NCI-H446 (cell line): ENCODE measurements at regions not wholly inside any gene's neighbourhood (a gene's known extent, or its start where the extent isn't known, plus 50 kb on each side); places are given as distances from the start of the nearest gene placed in this dataset.

ENCODE experiments used
- DNase-seq, 2 experiments: peaks; one replicate each; lab custom pipeline; 2025; lab: John Stamatoyannopoulos, UW

DNA sequence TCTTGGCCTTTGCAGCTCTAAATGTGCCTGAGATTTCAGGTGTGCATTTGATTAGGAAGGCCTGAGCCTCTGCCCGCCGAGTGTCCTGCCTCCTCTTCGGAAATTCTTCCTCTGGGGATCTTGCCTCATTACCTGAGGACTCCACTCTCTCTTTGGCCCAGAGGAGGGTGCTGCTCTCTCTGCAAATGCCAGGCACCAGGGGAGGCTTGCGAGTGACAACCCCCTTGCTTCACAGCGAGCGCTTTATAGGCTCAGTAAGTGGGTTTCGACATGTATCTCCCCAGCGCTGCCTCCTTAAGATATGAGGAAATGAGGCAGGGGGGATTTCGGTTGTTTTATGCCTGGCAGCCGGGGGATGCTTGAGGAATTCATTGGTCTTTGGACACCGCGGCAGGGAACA, 423.9 kb downstream of the GLRX3 start:
- no peak for DNase-seq

GRCh38 chr10:130560573-130560972, 424.4 kb downstream of the GLRX3 start:
- no peak for DNase-seq

- no peak for DNase-seq
Observed at GRCh38 chr10:130561681-130562080, 425.5 kb downstream of the GLRX3 start.

GRCh38 chr10:130567011-130567410, 430.8 kb downstream of the GLRX3 start:
- no peak for DNase-seq

- no peak for DNase-seq
Observed at GRCh38 chr10:130567436-130567835, 431.2 kb downstream of the GLRX3 start.

DNA sequence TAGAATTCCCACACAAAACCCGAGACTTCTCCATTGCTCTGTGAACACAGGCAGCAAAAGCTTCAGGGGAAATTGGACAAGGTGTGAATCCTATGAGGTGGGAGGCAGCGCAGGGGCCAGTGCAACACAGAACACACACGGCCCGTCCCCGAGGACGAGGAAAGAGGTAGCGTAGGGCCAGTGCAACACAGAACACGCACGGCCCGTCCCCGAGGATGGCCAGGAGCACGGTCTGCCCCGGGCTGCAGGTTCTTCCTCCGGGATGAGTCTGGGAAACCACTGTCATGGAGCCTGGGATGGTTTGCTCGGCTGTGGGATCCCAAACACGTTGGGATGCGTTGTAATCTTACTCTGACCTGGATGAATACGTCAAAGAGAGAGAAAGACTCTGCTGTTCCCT, 432.1 kb downstream of the GLRX3 start:
- no peak for DNase-seq

DNA sequence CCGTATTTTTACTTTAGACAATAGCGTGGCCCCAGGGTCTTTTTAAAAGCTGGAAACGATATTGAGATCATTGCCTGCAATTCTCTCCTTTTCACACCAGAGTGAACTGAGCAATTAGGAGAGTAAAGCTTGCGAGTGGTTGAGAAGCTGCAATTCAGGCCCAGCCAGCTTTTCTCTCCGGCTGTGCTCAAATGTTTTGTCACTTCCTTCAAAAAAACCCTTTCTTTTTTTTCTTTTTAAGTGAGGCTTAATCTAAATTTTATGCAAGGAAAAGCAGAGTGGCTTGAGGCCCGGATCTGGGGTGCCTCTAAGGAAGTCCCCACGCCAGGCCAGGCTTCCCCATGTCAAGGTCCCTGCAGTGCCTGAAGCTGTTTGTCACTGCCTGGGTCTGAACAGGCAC, 433.9 kb downstream of the GLRX3 start:
- DNase-seq, result no peak

DNA sequence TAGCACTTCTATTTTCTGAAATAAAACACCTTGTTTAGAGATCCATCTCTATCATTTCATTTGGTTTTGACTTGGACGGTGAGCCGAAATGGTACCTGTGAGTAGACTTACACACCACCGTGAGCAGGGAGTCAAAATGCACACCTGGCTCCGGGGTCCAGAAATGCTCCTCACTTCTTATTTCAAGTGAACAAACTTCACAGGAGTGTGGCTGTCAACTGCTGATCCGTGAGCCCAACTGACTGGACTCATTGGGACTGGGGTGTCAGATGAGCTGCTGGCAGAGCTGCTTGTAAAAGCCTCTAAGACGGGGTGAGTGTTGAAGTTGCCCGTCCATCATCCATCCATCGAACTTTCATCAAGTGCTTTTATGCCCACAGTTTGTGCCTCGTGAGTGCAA, 435.5 kb downstream of the GLRX3 start:
- DNase-seq, result no peak

DNA sequence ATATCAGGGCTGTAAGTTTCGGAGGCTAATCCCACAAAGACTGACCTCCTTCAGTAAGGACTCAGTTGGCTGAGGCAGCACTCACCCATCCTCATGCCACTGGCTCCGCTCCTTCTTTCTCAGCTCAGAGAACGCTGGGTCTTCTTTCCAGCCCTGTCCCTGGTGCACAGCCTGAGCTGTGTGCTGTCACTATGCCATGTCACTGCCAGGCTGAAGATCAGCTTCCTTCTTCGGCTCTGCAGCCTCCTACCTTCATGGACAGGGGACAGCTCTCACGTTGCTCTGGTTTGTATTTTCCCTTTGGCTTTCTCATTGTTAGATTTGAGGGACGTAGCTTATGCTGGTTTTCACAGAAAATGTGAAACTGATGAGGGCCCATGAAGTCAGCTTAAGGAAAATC, 437.3 kb downstream of the GLRX3 start:
- no peak for DNase-seq

- DNase-seq, result no peak
Observed at GRCh38 chr10:130575756-130576285, 439.6 kb downstream of the GLRX3 start.

- no peak for DNase-seq
Observed at GRCh38 chr10:130576427-130576826, 440.2 kb downstream of the GLRX3 start.

DNA sequence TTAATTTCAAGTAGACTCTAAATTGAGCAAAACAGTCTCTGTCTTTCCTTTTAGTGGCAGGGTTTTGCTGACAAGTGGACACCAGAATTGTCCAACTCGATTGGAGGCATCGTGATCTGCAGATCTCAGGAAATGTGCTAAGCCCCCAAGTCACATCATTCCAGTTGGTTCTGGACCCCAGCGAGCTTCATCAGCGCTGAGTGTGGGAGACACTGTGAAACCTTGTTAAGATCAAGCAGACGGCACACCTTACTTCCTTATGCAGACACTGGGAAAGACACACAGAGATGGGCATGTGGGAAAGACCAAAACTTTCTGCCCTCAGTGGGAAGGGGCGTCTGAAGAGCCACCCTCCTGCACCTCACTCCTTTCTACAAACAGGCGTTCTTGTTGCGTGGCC, 440.8 kb downstream of the GLRX3 start:
- no peak for DNase-seq

- DNase-seq, result no peak
Observed at GRCh38 chr10:130578532-130579289, 442.5 kb downstream of the GLRX3 start.

- DNase-seq, result no peak
Observed at GRCh38 chr10:130579913-130580312, 443.7 kb downstream of the GLRX3 start.

DNA sequence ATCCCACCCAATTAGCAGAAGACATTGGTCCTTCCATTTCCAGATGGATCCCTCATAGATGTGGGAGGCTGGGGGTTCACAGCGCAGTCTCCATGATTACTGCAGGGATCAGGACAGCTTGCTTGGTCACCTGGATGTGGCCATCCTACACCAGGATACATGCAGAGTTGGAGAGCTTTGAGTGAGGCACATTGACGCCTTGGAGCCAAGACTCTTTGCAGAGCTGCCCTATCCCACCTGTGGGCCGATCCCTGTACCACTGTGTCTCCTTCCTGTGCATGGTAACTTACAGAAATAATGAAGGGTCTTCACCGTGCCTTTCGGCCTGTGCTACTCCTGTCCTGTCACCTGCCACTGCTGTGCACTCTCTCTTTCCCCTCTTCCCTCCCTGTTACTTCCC, 444.8 kb downstream of the GLRX3 start:
- DNase-seq, result no peak

DNA sequence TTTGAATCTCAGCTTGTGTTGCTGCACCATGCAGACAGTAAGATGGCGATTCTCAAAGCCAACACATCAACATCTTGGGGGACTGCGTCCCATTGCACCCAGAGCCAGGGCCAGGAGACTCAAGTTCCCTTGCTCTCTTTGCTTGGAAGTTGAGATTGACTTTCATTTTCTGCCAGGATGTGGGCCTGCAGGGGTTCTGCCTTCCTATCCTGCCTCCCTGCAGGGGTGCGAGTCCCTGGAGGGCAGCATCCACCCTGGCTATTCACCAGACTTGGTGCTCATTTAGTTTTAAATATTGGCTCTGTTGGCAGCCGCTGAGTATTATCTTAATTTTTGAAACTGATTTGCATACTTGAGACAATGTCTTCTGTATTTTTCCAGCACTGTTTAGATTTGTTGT, 451.5 kb downstream of the GLRX3 start:
- DNase-seq, result no peak

DNA sequence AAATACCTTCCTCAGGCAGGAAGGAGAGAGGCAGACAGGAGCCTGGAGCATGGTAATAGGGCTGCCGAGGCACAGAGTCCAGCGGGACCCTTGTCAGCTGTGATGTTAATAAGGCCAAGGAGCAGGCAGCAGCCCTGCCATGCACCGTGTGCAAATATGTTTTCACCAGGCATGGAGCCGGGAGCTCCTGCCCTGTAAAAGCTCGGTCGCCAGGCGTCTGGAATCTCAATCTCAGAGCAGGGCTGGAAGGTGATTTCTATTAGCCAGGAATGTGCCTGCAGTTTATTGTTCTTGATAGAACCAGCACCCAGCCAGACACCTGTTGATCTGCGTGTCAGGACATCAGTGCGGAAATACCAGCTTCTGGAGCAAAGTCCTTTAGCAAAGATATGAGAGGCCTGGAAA, 469.8 kb downstream of the GLRX3 start:
- no peak for DNase-seq

GRCh38 chr10:130607366-130607765, 471.2 kb downstream of the GLRX3 start:
- no peak for DNase-seq

- DNase-seq, result no peak
Observed at GRCh38 chr10:130611239-130611638, 475.0 kb downstream of the GLRX3 start.

DNA sequence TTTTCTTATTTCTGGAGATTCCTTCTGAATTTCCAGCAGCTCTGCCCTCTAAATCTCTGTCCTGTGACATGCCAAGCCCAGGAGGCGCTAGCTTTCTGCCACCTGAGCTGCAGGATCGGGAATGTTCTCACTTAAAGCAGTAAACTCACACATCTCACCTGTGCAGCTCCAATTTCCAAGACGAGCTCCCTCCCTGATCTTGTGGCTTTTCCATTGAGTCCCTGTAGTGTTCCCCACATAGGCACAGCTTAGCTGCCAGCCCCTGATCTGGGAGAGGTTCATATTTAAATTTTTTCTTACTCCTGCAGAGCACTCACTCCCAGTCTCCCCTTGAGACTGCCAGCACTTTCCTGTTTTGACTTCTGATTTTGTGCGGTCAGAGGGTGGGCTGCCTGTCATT, 479.3 kb downstream of the GLRX3 start:
- DNase-seq, result no peak

DNA sequence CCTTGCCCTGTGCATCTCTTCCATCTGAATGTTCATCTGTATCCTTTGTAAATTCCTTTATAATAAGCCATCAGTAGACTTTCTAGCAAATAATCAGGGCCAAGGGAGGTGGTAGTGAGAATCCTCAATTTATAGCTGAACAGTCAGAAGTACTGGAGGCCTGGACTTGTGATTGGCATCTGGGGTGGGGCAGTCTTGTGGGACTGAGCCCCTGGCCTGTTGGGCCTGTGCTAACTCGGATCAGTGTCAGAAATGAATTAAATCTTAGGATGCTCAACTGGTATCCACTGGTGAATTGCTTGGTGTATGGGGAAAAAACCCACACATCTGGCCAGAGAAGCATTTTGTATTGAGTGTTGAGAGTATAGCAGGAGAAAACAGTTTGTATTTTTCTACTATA, 481.8 kb downstream of the GLRX3 start:
- DNase-seq, result no peak

DNA sequence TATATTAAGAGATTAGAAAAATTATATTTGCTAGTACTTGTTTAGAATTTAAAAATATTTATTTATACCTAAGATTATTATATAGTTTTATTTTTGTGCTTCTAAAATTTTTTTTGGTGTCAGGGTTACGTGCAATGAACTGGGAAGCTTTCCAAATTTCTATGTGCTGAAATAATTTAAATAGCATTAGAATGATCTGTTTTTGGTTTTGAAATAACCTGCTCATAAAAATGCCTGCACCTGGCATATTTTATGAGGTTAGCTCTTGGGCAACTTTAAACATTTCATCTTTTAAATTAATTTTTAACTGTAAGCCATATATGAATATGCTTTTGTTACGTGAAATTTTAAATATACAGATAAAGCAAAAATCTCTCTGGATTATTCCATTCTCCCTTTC, 482.5 kb downstream of the GLRX3 start:
- no peak for DNase-seq

GRCh38 chr10:130621231-130621775, 485.1 kb downstream of the GLRX3 start:
- DNase-seq, result no peak
